Liver (tissue), 3 donors: ENCODE measurements at regions not wholly inside any gene's neighbourhood (a gene's known extent, or its start where the extent isn't known, plus 50 kb on each side); places are given as distances from the start of the nearest gene placed in this dataset.

Experiments
- EGR1 ChIP-seq, 2 donors: IDR thresholded peaks; 2 replicates each; pipeline ENCODE4 v1.6.1; 2016 to 2018; ENCODE audit warnings: antibody characterized with exemption in 2 of 2, low read depth in 2 of 2
- FOXA1 ChIP-seq: IDR thresholded peaks from 2 replicates; pipeline ENCODE4 v1.6.1; 2016; ENCODE audit warnings: antibody characterized with exemption
- HNF4A ChIP-seq, 2 donors: conservative IDR thresholded peaks; 2 replicates each; pipeline ENCODE4 v1.6.1; 2016; ENCODE audit warnings: antibody characterized with exemption in 2 of 2, mild to moderate bottlenecking in 2 of 2
- HNF4G ChIP-seq: IDR thresholded peaks from 2 replicates; pipeline ENCODE4 v1.6.1; 2016; ENCODE audit warnings: antibody characterized with exemption
- JUND ChIP-seq, 2 donors: IDR thresholded peaks; 2 replicates each; pipeline ENCODE4 v1.6.1; 2016; ENCODE audit warnings: antibody characterized with exemption in 2 of 2
- RXRA ChIP-seq, 2 donors: IDR thresholded peaks; 2 replicates each; pipeline ENCODE4 v1.6.1; 2017 to 2018; ENCODE audit warnings: antibody characterized with exemption in 2 of 2, mild to moderate bottlenecking in 1 of 2
- SP1 ChIP-seq: IDR thresholded peaks from 2 replicates; pipeline ENCODE4 v1.6.1; 2018; ENCODE audit warnings: antibody characterized with exemption, mild to moderate bottlenecking
- YY1 ChIP-seq: IDR thresholded peaks from 2 replicates; pipeline ENCODE4 v1.6.1; 2016; ENCODE audit warnings: antibody characterized with exemption, mild to moderate bottlenecking
- TF ChIP-seq, protein P1 (sequence below): fragments of 150-350 bp; IDR thresholded peaks from 2 replicates; pipeline ENCODE4 v1.5.1; 2017; ENCODE audit warnings: improper control_type of control experiment, low read depth, low read length; ENCODE audit not compliant: missing input control
- TF ChIP-seq, protein P2 (sequence below): IDR thresholded peaks from 2 replicates; pipeline ENCODE4 v1.6.1; 2016; ENCODE audit warnings: antibody characterized with exemption
- TF ChIP-seq, protein P3 (sequence below): IDR thresholded peaks from 2 replicates; pipeline ENCODE4 v1.6.1; 2016; ENCODE audit warnings: antibody characterized with exemption, mild to moderate bottlenecking
- TF ChIP-seq, protein P4 (sequence below): IDR thresholded peaks from 2 replicates; pipeline ENCODE4 v1.6.1; 2016; ENCODE audit warnings: antibody characterized with exemption
- donor health status: healthy.
- donor health status: healthy.

DNA sequence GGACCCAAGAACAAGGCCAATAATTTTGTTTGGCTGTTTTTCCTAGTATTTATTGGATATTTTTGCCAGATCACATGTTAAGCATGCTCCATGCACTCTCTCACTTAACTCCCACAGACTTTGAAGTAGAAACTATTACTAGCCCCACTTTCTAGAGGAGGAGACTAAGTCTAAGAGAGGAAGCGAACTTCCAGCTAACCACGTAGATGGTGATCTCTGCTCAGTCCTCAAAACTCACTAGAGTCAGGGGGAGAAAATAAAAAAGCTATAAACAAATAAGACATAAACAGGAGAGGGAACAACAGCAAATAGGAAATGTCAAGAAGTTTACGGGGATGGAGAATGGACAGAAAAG, 481.0 kb upstream of the PROK2 start:
- TF ChIP-seq, protein P1, sequence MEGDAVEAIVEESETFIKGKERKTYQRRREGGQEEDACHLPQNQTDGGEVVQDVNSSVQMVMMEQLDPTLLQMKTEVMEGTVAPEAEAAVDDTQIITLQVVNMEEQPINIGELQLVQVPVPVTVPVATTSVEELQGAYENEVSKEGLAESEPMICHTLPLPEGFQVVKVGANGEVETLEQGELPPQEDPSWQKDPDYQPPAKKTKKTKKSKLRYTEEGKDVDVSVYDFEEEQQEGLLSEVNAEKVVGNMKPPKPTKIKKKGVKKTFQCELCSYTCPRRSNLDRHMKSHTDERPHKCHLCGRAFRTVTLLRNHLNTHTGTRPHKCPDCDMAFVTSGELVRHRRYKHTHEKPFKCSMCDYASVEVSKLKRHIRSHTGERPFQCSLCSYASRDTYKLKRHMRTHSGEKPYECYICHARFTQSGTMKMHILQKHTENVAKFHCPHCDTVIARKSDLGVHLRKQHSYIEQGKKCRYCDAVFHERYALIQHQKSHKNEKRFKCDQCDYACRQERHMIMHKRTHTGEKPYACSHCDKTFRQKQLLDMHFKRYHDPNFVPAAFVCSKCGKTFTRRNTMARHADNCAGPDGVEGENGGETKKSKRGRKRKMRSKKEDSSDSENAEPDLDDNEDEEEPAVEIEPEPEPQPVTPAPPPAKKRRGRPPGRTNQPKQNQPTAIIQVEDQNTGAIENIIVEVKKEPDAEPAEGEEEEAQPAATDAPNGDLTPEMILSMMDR, result no peak
- no peak for TF ChIP-seq SP1
- no peak for TF ChIP-seq EGR1 (IDR thresholded peaks at IDR 0.05; ENCODE audit: low read depth in 2 of 2)
- TF ChIP-seq, protein P2, sequence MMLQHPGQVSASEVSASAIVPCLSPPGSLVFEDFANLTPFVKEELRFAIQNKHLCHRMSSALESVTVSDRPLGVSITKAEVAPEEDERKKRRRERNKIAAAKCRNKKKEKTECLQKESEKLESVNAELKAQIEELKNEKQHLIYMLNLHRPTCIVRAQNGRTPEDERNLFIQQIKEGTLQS, result no peak
- TF ChIP-seq JUND (IDR thresholded peaks at IDR 0.05), result no peak
- TF ChIP-seq, protein P3, sequence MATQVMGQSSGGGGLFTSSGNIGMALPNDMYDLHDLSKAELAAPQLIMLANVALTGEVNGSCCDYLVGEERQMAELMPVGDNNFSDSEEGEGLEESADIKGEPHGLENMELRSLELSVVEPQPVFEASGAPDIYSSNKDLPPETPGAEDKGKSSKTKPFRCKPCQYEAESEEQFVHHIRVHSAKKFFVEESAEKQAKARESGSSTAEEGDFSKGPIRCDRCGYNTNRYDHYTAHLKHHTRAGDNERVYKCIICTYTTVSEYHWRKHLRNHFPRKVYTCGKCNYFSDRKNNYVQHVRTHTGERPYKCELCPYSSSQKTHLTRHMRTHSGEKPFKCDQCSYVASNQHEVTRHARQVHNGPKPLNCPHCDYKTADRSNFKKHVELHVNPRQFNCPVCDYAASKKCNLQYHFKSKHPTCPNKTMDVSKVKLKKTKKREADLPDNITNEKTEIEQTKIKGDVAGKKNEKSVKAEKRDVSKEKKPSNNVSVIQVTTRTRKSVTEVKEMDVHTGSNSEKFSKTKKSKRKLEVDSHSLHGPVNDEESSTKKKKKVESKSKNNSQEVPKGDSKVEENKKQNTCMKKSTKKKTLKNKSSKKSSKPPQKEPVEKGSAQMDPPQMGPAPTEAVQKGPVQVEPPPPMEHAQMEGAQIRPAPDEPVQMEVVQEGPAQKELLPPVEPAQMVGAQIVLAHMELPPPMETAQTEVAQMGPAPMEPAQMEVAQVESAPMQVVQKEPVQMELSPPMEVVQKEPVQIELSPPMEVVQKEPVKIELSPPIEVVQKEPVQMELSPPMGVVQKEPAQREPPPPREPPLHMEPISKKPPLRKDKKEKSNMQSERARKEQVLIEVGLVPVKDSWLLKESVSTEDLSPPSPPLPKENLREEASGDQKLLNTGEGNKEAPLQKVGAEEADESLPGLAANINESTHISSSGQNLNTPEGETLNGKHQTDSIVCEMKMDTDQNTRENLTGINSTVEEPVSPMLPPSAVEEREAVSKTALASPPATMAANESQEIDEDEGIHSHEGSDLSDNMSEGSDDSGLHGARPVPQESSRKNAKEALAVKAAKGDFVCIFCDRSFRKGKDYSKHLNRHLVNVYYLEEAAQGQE, result no peak
- TF ChIP-seq HNF4G, result no peak
- TF ChIP-seq, protein P4, sequence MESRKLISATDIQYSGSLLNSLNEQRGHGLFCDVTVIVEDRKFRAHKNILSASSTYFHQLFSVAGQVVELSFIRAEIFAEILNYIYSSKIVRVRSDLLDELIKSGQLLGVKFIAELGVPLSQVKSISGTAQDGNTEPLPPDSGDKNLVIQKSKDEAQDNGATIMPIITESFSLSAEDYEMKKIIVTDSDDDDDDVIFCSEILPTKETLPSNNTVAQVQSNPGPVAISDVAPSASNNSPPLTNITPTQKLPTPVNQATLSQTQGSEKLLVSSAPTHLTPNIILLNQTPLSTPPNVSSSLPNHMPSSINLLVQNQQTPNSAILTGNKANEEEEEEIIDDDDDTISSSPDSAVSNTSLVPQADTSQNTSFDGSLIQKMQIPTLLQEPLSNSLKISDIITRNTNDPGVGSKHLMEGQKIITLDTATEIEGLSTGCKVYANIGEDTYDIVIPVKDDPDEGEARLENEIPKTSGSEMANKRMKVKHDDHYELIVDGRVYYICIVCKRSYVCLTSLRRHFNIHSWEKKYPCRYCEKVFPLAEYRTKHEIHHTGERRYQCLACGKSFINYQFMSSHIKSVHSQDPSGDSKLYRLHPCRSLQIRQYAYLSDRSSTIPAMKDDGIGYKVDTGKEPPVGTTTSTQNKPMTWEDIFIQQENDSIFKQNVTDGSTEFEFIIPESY, result no peak
- no peak for TF ChIP-seq FOXA1
- no peak for TF ChIP-seq HNF4A (conservative IDR thresholded peaks at IDR 0.05)
- TF ChIP-seq RXRA (IDR thresholded peaks at IDR 0.05), result no peak
- no peak for TF ChIP-seq YY1
